ENCODE measurements at regions not wholly inside any gene's neighbourhood (a gene's known extent, or its start where the extent isn't known, plus 50 kb on each side); places are given as distances from the start of the nearest gene placed in this dataset.

DNA sequence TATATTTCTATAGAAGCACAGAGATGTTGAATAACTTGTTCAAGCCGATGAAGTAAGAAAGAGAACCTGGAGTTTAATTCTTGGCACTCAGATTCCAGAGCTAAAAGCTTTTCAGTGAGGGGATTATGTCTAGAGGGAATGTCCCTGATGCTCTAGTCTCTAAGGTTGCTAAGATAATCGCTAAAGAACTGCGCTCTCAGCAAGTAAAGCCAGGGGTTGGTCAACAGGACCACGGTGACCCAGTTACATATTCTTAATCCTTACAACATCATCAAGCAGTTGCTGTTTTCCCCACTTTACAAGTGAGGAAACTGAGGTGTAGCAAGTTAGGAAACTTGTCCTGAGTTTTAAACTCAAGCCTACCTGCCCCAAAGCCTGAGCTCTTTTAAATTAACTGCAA lies 110.8 kb downstream of the DAD1 start:
- DNase-seq = no peak
- Histone ChIP-seq H3K4me1 (peaks cover 4 to 24% (median 13%) of the 10 kb centered on the region in 4 donors), H3K27ac (no peak overlapping the region), H3K27me3 (no peaks in the 10 kb centered on the region), H3K36me3 (no peaks in the 10 kb centered on the region), H3K4me3 (no peak overlapping the region), H3K9me3 (no peaks in the 10 kb centered on the region)
- 71 to 82% (median 79%) methylated on average over 4 of the region's 4 CpGs for WGBS, 5 donors
- no peak for TF ChIP-seq POLR2A (IDR thresholded peaks at IDR 0.05)
- TF ChIP-seq, protein P1, sequence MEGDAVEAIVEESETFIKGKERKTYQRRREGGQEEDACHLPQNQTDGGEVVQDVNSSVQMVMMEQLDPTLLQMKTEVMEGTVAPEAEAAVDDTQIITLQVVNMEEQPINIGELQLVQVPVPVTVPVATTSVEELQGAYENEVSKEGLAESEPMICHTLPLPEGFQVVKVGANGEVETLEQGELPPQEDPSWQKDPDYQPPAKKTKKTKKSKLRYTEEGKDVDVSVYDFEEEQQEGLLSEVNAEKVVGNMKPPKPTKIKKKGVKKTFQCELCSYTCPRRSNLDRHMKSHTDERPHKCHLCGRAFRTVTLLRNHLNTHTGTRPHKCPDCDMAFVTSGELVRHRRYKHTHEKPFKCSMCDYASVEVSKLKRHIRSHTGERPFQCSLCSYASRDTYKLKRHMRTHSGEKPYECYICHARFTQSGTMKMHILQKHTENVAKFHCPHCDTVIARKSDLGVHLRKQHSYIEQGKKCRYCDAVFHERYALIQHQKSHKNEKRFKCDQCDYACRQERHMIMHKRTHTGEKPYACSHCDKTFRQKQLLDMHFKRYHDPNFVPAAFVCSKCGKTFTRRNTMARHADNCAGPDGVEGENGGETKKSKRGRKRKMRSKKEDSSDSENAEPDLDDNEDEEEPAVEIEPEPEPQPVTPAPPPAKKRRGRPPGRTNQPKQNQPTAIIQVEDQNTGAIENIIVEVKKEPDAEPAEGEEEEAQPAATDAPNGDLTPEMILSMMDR (IDR thresholded peaks at IDR 0.05) = no peak
- TF ChIP-seq POLR2AphosphoS5 (IDR thresholded peaks at IDR 0.05) = no peak
- TF ChIP-seq EP300 (IDR thresholded peaks at IDR 0.05) = no peak
- intact Hi-C loops (cut with DNase I; ENCODE audit: low total_unique reads) = no loop called here

GRCh38 chr14:22477569-22478194 lies 111.3 kb downstream of the DAD1 start:
- TF ChIP-seq POLR2A (IDR thresholded peaks at IDR 0.05) (no peak), POLR2AphosphoS5 (IDR thresholded peaks at IDR 0.05) (no peak), EP300 (IDR thresholded peaks at IDR 0.05) (no peak)
- TF ChIP-seq, protein P1 (IDR thresholded peaks at IDR 0.05) = no peak
- Histone ChIP-seq H3K27me3 (no peaks in the 10 kb centered on the region), H3K4me3 (no peak overlapping the region), H3K36me3 (no peaks in the 10 kb centered on the region), H3K9me3 (no peaks in the 10 kb centered on the region), H3K27ac (no peak overlapping the region), H3K4me1 (peaks cover 4 to 30% (median 18%) of the 10 kb centered on the region in 4 donors)
- 76 to 94% (median 85%) methylated on average over 5 of the region's 5 CpGs for WGBS, 5 donors
- DNase-seq = no peak
- intact Hi-C loops (cut with DNase I; ENCODE audit: low total_unique reads) = no loop called here

GRCh38 chr14:22476887-22477286 lies 112.1 kb downstream of the DAD1 start:
- Histone ChIP-seq H3K27me3 (no peaks in the 10 kb centered on the region), H3K9me3 (no peaks in the 10 kb centered on the region), H3K36me3 (no peaks in the 10 kb centered on the region), H3K4me1 (peaks cover 4 to 38% (median 19%) of the 10 kb centered on the region in 4 donors), H3K4me3 (no peak overlapping the region), H3K27ac (no peak overlapping the region)
- DNase-seq = no peak
- WGBS, 5 donors = 75 to 84% (median 81%) methylated on average over 2 of the region's 2 CpGs
- intact Hi-C loops (cut with DNase I; ENCODE audit: low total_unique reads) = no loop called here
- TF ChIP-seq POLR2AphosphoS5 (IDR thresholded peaks at IDR 0.05) = no peak
- no peak for TF ChIP-seq EP300 (IDR thresholded peaks at IDR 0.05)
- TF ChIP-seq, protein P1 (IDR thresholded peaks at IDR 0.05) = no peak
- no peak for TF ChIP-seq POLR2A (IDR thresholded peaks at IDR 0.05)

- Histone ChIP-seq H3K27ac (no peak overlapping the region), H3K4me1 (peaks cover 4 to 39% (median 18%) of the 10 kb centered on the region in 4 donors), H3K36me3 (no peaks in the 10 kb centered on the region), H3K4me3 (no peak overlapping the region), H3K9me3 (no peaks in the 10 kb centered on the region), H3K27me3 (no peaks in the 10 kb centered on the region)
- WGBS, 5 donors = 57 to 78% (median 69%) methylated on average over 5 of the region's 5 CpGs
- no peak for DNase-seq
- intact Hi-C loops (cut with DNase I; ENCODE audit: low total_unique reads) = no loop called here
- no peak for TF ChIP-seq POLR2AphosphoS5 (IDR thresholded peaks at IDR 0.05)
- no peak for TF ChIP-seq EP300 (IDR thresholded peaks at IDR 0.05)
- TF ChIP-seq, protein P1 (IDR thresholded peaks at IDR 0.05) = no peak
- no peak for TF ChIP-seq POLR2A (IDR thresholded peaks at IDR 0.05)
Observed at GRCh38 chr14:22476005-22476751, 112.8 kb downstream of the DAD1 start.
